A549 (cell line): ENCODE measurements at regions not wholly inside any gene's neighbourhood (a gene's known extent, or its start where the extent isn't known, plus 50 kb on each side); places are given as distances from the start of the nearest gene placed in this dataset.
"Not testable (repeated sequence)": the region's sequence is repeated elsewhere in the genome, so short reads cannot be mapped to it uniquely, and the experiment has no call there.

ENCODE experiments used
- ATAC-seq, 2 experiments: fragments of 200-7000 bp in 1 of 2; fragments of >200 bp in 1 of 2; cut with Nextera tagmentation in 1 of 2; cut with Tn5 transposase in 1 of 2; 3 replicates each; pipeline versions ENCODE4 v1.8.0 to v1.9.1; 2018 to 2020; ENCODE audit warnings: mild to moderate bottlenecking in 1 of 2, moderate library complexity in 1 of 2
- CTCF ChIA-PET: fragments of 300-600 bp; sonication (Branson Sonifier 250); formaldehyde crosslinking; extraction: SDS; loops from one replicate; lab custom pipeline; 2021; ENCODE audit warnings: antibody characterized with exemption, inconsistent platforms; lab: Yijun Ruan, JAX
- POLR2A ChIA-PET: fragments of 350-600 bp; formaldehyde crosslinking; extraction: SDS; loops from one replicate; lab custom pipeline; 2021; ENCODE audit warnings: antibody characterized with exemption, inconsistent platforms; lab: Yijun Ruan, JAX
- DNase-seq, 2 experiments: peaks; one replicate each; pipeline versions ENCODE4 v3.0.0 to v3.0.0-alpha.2; 2011 to 2016; ENCODE audit warnings: low read depth in 1 of 2, low spot score in 1 of 2
- FAIRE-seq: peaks from 2 replicates; lab custom pipeline; 2011; peaks lifted over from hg19 to GRCh38; lab: Jason Lieb, UNC
- H3K27ac ChIP-seq, 2 experiments: fragments of >200 bp; sonication (Bioruptor Twin); formaldehyde crosslinking; 3 replicates each; pipeline ENCODE4 v1.5.1; 2016 to 2017
- H3K4me1 ChIP-seq: fragments of >200 bp; sonication (Bioruptor Twin); formaldehyde crosslinking; 3 replicates; pipeline ENCODE4 v1.6.1; 2016
- H3K4me2 ChIP-seq: fragments of >200 bp; sonication (Bioruptor Twin); formaldehyde crosslinking; 3 replicates; pipeline ENCODE4 v1.6.1; 2016
- H3K4me3 ChIP-seq: fragments of >200 bp; sonication (Bioruptor Twin); formaldehyde crosslinking; 3 replicates; pipeline ENCODE4 v1.5.1; 2016
- H3K9me3 ChIP-seq: fragments of >200 bp; sonication (Bioruptor Twin); formaldehyde crosslinking; 3 replicates; pipeline ENCODE4 v1.6.1; 2016
- CBX8 ChIP-seq: fragments of 200-600 bp; sonication (generic); IDR thresholded peaks from 2 replicates; pipeline ENCODE4 v1.6.1; 2016
- CEBPB ChIP-seq, 2 experiments: fragments of >200 bp in 1 of 2; sonication (Bioruptor Twin) in 1 of 2; formaldehyde crosslinking in 1 of 2; IDR thresholded peaks; 2 replicates each; pipeline ENCODE4 v1.6.1; 2012 to 2016
- EHMT2 ChIP-seq: fragments of 200-600 bp; sonication (generic); IDR thresholded peaks from 2 replicates; pipeline ENCODE4 v1.6.1; 2016; ENCODE audit warnings: antibody characterized with exemption, low read depth, mild to moderate bottlenecking, moderate library complexity
- EP300 ChIP-seq, 2 experiments: fragments of >200 bp; sonication (Bioruptor Twin); formaldehyde crosslinking; IDR thresholded peaks; 2 replicates in 1 of 2; 3 replicates in 1 of 2; pipeline ENCODE4 v1.6.1; 2016 to 2017
- FOSL2 ChIP-seq, 2 experiments: fragments of 450-650 bp in 1 of 2; fragments of >200 bp in 1 of 2; sonication (Bioruptor Twin) in 1 of 2; formaldehyde crosslinking; IDR thresholded peaks; 2 replicates each; pipeline versions ENCODE4 v1.5.0 to v1.6.1; 2016 to 2020; ENCODE audit warnings: mild to moderate bottlenecking in 1 of 2, moderate library complexity in 1 of 2
- HDAC2 ChIP-seq: fragments of 200-600 bp; sonication (generic); IDR thresholded peaks from 2 replicates; pipeline ENCODE4 v1.6.1; 2016
- HEYL ChIP-seq: fragments of 250-450 bp; sonication (Bioruptor Pico); IDR thresholded peaks from 2 replicates; pipeline ENCODE4 v1.8.0; 2021; ENCODE audit warnings: mild to moderate bottlenecking, moderate library complexity
- HOXB5 ChIP-seq: fragments of 250-450 bp; sonication (Bioruptor Pico); IDR thresholded peaks from 2 replicates; pipeline ENCODE4 v1.5.0; 2020; ENCODE audit warnings: mild to moderate bottlenecking, moderate library complexity
- MAFK ChIP-seq: fragments of 450-650 bp; IDR thresholded peaks from 2 replicates; pipeline ENCODE4 v1.6.1; 2014; ENCODE audit not compliant: partially characterized antibody
- MAZ ChIP-seq: fragments of 150-350 bp; IDR thresholded peaks from 2 replicates; pipeline ENCODE4 v1.6.1; 2014; ENCODE audit warnings: antibody characterized with exemption, low read depth, low read length, borderline replicate concordance
- NPAS2 ChIP-seq: fragments of 250-450 bp; sonication (Bioruptor Pico); IDR thresholded peaks from 2 replicates; pipeline ENCODE4 v1.8.0; 2022; ENCODE audit warnings: mild to moderate bottlenecking, moderate library complexity, borderline replicate concordance
- RAD21 ChIP-seq, 2 experiments: fragments of >200 bp in 1 of 2; sonication (Bioruptor Twin) in 1 of 2; formaldehyde crosslinking in 1 of 2; IDR thresholded peaks in 1 of 2; conservative IDR thresholded peaks in 1 of 2; 2 replicates in 1 of 2; 3 replicates in 1 of 2; pipeline ENCODE4 v1.6.1; 2012 to 2018; ENCODE audit warnings: inconsistent platforms in 1 of 2
- SMC3 ChIP-seq: fragments of >200 bp; sonication (Bioruptor Twin); formaldehyde crosslinking; IDR thresholded peaks from 3 replicates; pipeline ENCODE4 v1.6.1; 2018; ENCODE audit warnings: inconsistent platforms
- WGBS: methylation state at CpG from one replicate; pipeline ENCODE4 v1.1.6; 2017; ENCODE audit errors: missing lambda C conversion rate; 5-methylcytosine and 5-hydroxymethylcytosine counted together
- TF ChIP-seq, protein P1 (sequence below): IDR thresholded peaks from 2 replicates; pipeline ENCODE4 v1.6.1; 2012
- TF ChIP-seq, protein P2 (sequence below): fragments of 200-600 bp; sonication (generic); IDR thresholded peaks from 2 replicates; pipeline ENCODE4 v1.6.1; 2016; ENCODE audit warnings: antibody characterized with exemption, mild to moderate bottlenecking, moderate library complexity

DNA sequence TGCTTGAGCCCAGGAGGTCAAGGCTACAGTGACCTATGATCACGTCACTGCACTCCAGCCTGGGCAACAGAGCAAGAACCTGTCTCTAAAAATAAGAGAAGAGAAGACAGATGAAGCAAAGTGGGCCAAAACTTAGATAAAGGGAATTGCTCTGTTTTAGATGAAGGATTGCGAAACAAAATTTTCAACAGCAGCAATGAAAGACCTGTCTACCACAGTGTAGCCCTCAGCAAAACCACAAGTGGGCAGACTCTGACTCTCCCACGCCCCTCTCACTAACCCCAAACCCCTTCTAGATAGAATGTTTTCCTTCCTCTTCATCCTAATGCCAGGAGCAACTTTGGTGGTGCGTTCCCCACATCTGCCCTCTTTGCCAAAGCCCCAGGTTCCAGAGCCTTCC, 105.6 kb upstream of the ALDH3B2 start:
- TF ChIP-seq CBX8 = no peak
- TF ChIP-seq CEBPB (IDR thresholded peaks at IDR 0.05) = peak in 1 of 2 experiments; percentile 59; a peak in 3 of 4 replicates
- no peak for TF ChIP-seq FOSL2 (IDR thresholded peaks at IDR 0.05)
- TF ChIP-seq FOSL2 (CRISPR knock-in tag; IDR thresholded peaks at IDR 0.05) = no peak
- no peak for TF ChIP-seq HDAC2
- no peak for TF ChIP-seq HOXB5 (CRISPR knock-in tag)
- no peaks in the 10 kb centered on the region for H3K4me1 ChIP-seq
- H3K9me3 ChIP-seq = no peaks in the 10 kb centered on the region
- CTCF ChIA-PET = no interaction called here
- no peak overlapping the region for H3K4me3 ChIP-seq
- H3K27ac ChIP-seq = no peak overlapping the region
- POLR2A ChIA-PET = no interaction called here
- ATAC-seq (peak in 1 of 2 experiments; percentile 34; a peak in 2 of 6 replicates), FAIRE-seq (no peak), DNase-seq (no peak)
- H3K4me2 ChIP-seq = no peak overlapping the region
- WGBS = 56% methylated on average over 4 of the region's 4 CpGs

- DNase-seq, H3K27ac ChIP-seq, H3K4me2 ChIP-seq, POLR2A ChIA-PET, CTCF ChIA-PET, H3K4me3 ChIP-seq, H3K9me3 ChIP-seq, ATAC-seq, H3K4me1 ChIP-seq, FAIRE-seq: not testable (repeated sequence)
- WGBS = 45% methylated on average over 7 of the region's 7 CpGs
Measured at GRCh38 chr11:67779189-67779875, 104.9 kb upstream of the ALDH3B2 start.

- Histone ChIP-seq H3K4me3 (no peak overlapping the region), H3K27ac (no peak overlapping the region; a peak in 1 of 6 replicates), H3K4me2 (no peak overlapping the region), H3K4me1 (no peaks in the 10 kb centered on the region), H3K9me3 (no peaks in the 10 kb centered on the region)
- ChIA-PET POLR2A (no interaction called here), CTCF (no interaction called here)
- WGBS = 60% methylated on average over 4 of the region's 4 CpGs
- no peak for TF ChIP-seq HEYL (CRISPR knock-in tag)
- TF ChIP-seq MAFK = no peak
- TF ChIP-seq FOSL2 (IDR thresholded peaks at IDR 0.05) = no peak
- no peak for TF ChIP-seq FOSL2 (CRISPR knock-in tag; IDR thresholded peaks at IDR 0.05)
- TF ChIP-seq, protein P1, sequence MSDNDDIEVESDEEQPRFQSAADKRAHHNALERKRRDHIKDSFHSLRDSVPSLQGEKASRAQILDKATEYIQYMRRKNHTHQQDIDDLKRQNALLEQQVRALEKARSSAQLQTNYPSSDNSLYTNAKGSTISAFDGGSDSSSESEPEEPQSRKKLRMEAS = no peak
- TF ChIP-seq, protein P2, sequence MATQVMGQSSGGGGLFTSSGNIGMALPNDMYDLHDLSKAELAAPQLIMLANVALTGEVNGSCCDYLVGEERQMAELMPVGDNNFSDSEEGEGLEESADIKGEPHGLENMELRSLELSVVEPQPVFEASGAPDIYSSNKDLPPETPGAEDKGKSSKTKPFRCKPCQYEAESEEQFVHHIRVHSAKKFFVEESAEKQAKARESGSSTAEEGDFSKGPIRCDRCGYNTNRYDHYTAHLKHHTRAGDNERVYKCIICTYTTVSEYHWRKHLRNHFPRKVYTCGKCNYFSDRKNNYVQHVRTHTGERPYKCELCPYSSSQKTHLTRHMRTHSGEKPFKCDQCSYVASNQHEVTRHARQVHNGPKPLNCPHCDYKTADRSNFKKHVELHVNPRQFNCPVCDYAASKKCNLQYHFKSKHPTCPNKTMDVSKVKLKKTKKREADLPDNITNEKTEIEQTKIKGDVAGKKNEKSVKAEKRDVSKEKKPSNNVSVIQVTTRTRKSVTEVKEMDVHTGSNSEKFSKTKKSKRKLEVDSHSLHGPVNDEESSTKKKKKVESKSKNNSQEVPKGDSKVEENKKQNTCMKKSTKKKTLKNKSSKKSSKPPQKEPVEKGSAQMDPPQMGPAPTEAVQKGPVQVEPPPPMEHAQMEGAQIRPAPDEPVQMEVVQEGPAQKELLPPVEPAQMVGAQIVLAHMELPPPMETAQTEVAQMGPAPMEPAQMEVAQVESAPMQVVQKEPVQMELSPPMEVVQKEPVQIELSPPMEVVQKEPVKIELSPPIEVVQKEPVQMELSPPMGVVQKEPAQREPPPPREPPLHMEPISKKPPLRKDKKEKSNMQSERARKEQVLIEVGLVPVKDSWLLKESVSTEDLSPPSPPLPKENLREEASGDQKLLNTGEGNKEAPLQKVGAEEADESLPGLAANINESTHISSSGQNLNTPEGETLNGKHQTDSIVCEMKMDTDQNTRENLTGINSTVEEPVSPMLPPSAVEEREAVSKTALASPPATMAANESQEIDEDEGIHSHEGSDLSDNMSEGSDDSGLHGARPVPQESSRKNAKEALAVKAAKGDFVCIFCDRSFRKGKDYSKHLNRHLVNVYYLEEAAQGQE = no peak
- TF ChIP-seq NPAS2 (CRISPR knock-in tag) = no peak
- TF ChIP-seq HDAC2 = no peak
- TF ChIP-seq CEBPB (IDR thresholded peaks at IDR 0.05) = no peak
- no peak for TF ChIP-seq MAZ
- no peak for TF ChIP-seq HOXB5 (CRISPR knock-in tag)
- no peak for TF ChIP-seq RAD21 (conservative IDR thresholded peaks at IDR 0.05 in 1 of 2, IDR thresholded peaks at IDR 0.05 in 1 of 2)
- TF ChIP-seq EP300 (IDR thresholded peaks at IDR 0.05) = no peak
- no peak for TF ChIP-seq SMC3
- TF ChIP-seq EHMT2 = no peak
- ATAC-seq (no peak), FAIRE-seq (no peak), DNase-seq (no peak)
Measured at GRCh38 chr11:67776852-67777520, 102.6 kb upstream of the ALDH3B2 start.

- ATAC-seq, H3K4me1 ChIP-seq, DNase-seq, CTCF ChIA-PET, H3K4me2 ChIP-seq, FAIRE-seq, H3K27ac ChIP-seq, H3K4me3 ChIP-seq, POLR2A ChIA-PET, H3K9me3 ChIP-seq: not testable (repeated sequence)
- 74% methylated on average over 8 of the region's 8 CpGs for WGBS
Measured at GRCh38 chr11:67774175-67774574, 99.8 kb upstream of the ALDH3B2 start.

DNA sequence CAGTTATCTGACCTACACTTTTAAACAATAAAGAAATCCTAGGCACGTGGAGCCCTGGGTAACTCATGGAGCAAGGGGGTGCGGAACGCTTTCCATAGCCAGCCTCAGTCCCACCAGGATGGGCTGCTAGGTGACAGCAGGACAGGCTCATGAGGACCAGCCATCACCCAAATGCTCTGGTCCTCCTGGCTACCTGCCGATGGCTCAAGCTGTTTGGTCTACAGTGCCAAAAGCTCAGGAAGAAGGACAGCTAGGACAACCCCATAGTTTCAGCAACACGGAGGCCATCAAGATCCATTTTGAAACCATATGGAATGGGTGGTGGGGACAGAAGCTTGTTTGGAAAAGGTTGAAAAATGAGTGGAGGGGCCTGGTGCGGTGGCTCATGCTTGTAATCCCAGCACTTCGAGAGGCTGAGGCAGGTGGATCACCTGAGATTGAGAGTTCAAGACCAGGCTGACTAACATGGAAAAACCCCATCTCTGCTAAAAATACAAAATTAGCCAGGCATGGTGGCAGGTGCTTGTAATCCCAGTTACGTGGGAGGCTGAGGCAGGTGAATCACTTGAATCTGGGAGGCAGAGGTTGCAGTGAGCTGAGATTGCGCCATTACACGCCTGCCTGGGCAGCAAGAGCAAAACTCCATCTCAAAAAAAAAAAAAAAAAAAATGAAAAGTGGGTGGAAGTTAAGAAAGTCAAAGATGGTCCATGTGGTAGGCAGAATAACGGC, 93.7 kb upstream of the ALDH3B2 start:
- DNase-seq, ATAC-seq, H3K4me1 ChIP-seq, FAIRE-seq, H3K4me3 ChIP-seq, H3K4me2 ChIP-seq, H3K9me3 ChIP-seq, POLR2A ChIA-PET, H3K27ac ChIP-seq: not testable (repeated sequence)
- CTCF ChIA-PET = interaction anchor here (0.6 kb wide), 1 partner anchor 103 kb away, joined by 4 read pairs; no protein-coding TSS in a partner anchor
- 61% methylated on average over 11 of the region's 11 CpGs for WGBS

DNA sequence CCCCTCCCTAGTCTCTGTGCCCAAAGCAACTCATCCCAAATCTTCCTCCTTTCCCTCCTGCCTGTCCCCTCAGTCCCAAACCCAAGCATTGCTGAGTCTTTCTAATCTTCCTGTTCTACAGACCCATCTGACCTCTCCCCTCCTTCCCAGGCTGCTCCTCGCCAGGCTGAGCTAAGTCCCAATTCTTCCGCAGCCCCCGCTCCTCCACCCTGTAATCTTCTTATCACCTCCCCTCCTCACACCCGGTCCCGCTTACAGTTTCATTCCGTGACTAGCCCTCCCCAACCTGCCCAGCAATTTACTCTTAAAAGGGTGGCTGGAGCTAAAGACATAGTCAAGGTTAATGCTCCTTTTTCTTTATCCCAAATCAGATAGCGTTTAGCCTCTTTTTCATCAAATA, 86.8 kb upstream of the ALDH3B2 start:
- ATAC-seq, CTCF ChIA-PET, H3K9me3 ChIP-seq, H3K27ac ChIP-seq, DNase-seq, H3K4me2 ChIP-seq, H3K4me1 ChIP-seq, H3K4me3 ChIP-seq, POLR2A ChIA-PET, FAIRE-seq: not testable (repeated sequence)
- WGBS = 67% methylated on average over 7 of the region's 7 CpGs
